ENCODE measurements at regions not wholly inside any gene's neighbourhood (a gene's known extent, or its start where the extent isn't known, plus 50 kb on each side); places are given as distances from the start of the nearest gene placed in this dataset.
"Not testable (repeated sequence)": the region's sequence is repeated elsewhere in the genome, so short reads cannot be mapped to it uniquely, and the experiment has no call there.

DNA sequence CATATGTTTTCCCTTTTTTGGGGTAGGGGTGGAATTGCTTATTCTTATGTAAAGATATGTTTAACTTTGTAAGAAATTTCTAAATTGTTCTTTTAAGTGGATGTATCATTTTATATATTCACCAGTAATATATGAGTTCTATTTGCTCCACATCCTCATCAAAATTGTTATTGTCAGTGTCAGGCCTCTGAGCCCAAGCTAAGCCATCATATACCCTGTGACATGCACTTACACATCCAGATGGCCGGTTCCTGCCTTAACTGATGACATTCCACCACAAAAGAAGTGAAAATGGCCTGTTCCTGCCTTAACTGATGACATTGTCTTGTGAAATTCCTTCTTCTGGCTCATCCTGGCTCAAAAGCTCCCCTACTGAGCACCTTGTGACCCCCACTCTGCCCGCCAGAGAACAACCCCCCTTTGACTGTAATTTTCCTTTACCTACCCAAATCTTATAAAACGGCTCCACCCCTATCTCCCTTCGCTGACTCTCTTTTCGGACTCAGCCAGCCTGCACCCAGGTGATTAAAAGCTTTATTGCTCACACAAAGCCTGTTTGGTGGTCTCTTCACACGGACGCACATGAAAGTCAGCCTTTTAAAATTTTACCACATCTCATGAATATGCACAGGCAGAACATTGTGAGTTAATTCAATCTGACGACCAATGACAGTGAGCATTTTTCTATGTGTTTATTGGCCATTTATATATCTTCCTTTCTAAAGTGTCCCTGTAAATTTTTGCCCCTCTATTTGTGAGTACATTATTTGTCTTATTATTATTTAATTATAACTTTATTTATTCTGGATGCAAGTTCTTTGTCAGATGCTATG, 176.8 kb downstream of the CDC14C start:
- not testable (repeated sequence) for DNase-seq (ENCODE audit: low spot score)

GRCh38 chr7:49102411-49102810, 178.1 kb downstream of the CDC14C start:
- DNase-seq (ENCODE audit: low spot score): no peak

DNA sequence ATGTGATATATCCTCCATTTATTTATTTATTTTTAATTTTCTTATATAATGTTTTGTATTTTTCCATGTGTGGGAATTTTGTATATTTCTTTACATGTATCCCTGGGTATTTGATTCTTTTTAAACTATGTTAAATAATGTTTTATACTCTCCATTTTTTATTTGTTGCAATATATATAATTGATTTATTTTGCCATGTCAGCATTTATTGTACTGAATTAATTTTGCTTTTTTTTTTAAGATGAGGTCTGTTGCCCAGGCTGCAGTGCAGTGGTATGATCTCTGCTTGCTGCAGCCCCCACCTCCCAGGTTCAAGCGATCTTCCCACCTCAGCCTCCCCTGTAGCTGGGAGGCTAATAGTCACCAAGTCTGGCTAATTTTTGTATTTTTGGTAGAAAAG, 187.4 kb downstream of the CDC14C start:
- no peak for DNase-seq (ENCODE audit: low spot score)

DNA sequence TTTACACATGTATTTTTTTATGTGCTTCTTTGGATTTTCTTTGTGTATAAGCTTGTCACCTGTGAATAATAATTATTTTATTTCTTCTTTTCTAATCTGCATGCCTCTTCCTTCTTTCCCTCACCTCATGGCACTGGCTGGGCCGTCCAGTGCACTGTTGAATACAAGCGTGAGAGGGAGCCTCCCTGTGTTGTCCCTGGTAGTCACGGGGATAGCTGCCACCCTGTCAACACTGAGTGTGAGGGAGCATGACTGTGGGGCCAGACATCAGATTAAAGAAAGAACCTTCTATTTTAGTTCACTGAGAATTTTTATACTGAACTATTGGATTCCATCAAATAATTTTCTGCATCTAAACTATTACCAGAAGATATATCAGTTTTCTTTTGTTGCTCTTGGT, 187.9 kb downstream of the CDC14C start:
- no peak for DNase-seq (ENCODE audit: low spot score)

- DNase-seq (ENCODE audit: low spot score): no peak
Observed at GRCh38 chr7:49112647-49113046, 188.3 kb downstream of the CDC14C start.

GRCh38 chr7:49119706-49120105, 195.4 kb downstream of the CDC14C start:
- no peak for DNase-seq (ENCODE audit: low spot score)

DNA sequence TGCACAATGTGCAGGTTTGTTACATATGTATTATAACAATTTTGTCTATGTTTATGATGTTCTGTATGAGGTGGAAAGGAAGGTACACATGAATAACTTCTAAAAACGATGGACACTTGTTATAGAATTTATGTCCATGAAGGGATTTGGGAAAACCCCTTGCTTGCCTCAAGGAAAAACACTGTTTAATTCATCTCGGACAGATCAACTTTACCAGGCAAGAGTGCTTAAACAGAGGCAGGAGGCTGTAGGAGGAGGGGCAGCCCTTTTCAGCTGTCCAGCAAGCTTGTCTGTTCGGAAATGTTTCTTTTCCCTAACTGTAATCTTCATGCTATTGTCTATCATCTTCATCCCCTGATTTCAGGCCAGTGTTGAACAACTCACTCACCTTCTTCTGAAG, 200.9 kb downstream of the CDC14C start:
- DNase-seq (ENCODE audit: low spot score): peak; percentile 77

GRCh38 chr7:49127359-49127913, 203.1 kb downstream of the CDC14C start:
- peak; percentile 15 for DNase-seq (ENCODE audit: low spot score)

- no peak for DNase-seq (ENCODE audit: low spot score)
Observed at GRCh38 chr7:49137978-49138377, 213.6 kb downstream of the CDC14C start.

DNA sequence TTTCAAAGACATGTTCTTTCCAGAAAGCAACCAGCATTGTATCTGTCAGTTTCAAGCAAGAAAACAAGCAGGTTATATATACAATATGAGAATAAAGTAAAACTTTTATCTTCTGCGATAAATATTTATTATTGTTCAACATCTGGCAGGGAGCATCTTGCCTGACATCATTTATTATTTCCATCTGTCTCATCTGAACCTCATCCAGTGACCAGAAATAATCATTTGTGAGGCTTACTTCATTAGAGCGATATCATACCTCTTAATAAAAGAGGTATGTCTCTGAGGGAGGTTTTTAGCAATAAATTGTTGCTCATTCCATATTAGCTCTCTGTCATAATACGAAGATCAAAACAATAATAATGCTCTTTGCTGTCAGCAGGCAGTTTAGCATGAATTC, 226.1 kb downstream of the CDC14C start:
- no peak for DNase-seq (ENCODE audit: low spot score)

DNA sequence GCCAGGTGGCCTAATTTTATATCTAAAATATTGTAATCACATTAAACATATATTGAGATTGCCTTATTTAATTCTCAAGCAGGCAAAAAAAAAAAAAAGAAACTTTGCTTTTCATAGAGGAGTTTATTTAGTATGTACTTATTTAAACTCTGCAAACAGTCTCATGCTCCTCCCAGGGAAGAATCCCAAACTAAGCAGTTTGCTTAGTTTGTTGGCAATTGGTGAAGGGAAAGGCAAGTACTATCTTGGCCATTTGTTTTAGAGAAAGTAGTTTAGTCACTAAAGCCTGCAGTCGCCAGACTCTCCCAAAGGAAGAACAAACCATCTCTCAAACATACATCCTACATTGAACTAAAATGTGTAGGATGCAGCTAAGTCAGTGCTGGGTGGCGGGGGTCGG, 226.8 kb downstream of the CDC14C start:
- no peak for DNase-seq (ENCODE audit: low spot score)

GRCh38 chr7:49158321-49158720, 234.0 kb downstream of the CDC14C start:
- DNase-seq (ENCODE audit: low spot score): no peak

DNA sequence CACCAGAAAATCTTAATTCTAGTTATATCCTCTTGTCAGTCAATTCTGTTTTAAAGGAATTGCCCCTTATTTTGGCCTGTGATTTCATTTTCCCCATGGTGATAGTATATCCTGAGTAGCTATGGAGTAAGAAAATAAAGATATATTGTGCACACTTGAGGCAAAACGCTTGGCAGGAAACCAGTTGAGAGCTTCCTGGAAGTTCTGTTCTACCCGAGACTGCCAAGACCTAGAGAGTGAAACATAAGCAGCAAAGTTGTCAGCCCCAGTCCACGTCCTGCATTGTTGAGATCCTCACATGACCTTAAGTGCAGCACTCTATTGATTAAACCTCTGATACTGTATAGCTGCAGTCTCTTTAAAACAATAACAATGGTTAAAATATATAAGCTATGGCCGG, 235.2 kb downstream of the CDC14C start:
- DNase-seq (ENCODE audit: low spot score): no peak

- peak; percentile 21 for DNase-seq (ENCODE audit: low spot score)
Observed at GRCh38 chr7:49166441-49166840, 242.1 kb downstream of the CDC14C start.

DNA sequence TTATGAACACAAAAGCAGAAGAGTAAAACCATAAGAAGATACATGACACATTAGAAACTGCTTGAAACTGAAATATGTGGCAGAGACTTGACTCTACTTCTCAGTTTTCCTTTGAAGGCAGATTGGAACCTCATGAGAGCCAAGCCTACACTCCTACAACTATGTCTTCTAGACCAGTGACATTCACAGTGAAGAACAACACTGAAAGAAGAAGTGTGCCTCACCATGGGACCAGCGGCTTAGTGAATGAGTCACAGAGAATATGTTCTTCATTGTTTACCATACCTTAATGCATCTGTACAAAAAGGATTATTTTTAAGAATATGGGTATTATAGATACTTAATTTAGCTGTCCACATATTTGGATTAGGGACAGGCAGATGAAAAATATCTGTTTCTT, 248.3 kb downstream of the CDC14C start:
- DNase-seq (ENCODE audit: low spot score): no peak

DNA sequence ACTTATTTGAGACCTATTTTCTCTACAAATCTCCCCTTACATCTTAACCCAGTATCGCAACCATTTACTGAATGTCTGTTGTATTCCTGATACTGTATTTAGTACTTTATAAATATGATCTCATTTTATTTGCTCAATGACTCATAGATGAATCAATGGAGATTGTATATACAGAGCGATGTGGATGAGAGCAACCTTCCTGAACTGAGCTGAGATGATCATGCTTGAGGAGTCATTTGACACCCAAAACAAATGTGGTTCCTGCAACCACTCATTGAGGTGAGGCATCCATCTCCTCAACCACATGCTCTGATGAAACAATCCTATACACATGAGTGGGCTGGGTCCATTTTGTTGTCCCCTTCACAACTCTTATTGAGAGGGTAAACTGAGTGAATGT, 250.0 kb downstream of the CDC14C start:
- DNase-seq (ENCODE audit: low spot score): peak; percentile 60

GRCh38 chr7:49187543-49188268, 263.4 kb downstream of the CDC14C start:
- DNase-seq (ENCODE audit: low spot score): peak; percentile 7

GRCh38 chr7:49228426-49229098, 304.2 kb downstream of the CDC14C start:
- no peak for DNase-seq (ENCODE audit: low spot score)

GRCh38 chr7:49229246-49229645, 304.9 kb downstream of the CDC14C start:
- DNase-seq (ENCODE audit: low spot score): no peak

- DNase-seq (ENCODE audit: low spot score): no peak
Observed at GRCh38 chr7:49243521-49243920, 319.2 kb downstream of the CDC14C start.

DNA sequence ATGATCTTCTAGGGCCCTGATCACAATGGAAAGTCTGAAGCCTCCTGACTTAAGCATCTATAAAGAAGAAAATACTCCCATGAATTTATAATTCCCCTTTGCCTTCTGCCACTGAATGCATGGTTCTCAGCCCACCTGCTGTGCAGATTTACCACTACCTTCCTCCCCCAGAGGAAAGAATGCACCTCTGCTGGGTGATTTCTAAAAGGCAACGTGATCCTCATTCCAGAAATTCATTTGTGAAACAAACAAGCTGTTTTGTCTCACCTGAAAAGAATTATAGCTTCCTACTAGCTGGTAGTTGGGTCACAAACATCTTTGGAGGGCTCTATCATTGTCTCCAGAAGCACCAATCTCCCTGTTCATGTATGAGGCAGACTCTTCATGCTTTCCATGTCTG, 320.2 kb downstream of the CDC14C start:
- DNase-seq (ENCODE audit: low spot score): no peak

DNA sequence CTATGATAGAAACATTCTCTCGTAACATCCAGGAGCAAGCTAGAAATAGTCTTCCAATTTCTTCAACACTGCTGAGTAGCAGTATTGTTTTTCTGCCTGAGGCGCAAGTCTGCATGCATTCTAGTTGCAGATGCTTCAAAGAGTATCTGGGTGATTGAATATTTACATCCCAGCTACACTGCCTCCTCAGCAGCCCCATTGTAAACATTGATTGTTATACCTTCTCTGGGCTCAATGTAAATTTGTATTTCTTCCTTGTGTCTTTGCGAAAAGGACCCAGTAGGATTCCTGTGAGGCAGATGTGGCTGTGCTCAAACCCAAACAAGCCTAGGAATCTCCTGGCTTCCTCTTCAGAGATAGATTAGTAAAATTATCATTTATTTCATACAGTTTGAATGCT, 320.7 kb downstream of the CDC14C start:
- DNase-seq (ENCODE audit: low spot score): no peak
